ENCODE measurements at regions not wholly inside any gene's neighbourhood (a gene's known extent, or its start where the extent isn't known, plus 50 kb on each side); places are given as distances from the start of the nearest gene placed in this dataset.

- TF ChIP-seq GATA2 (IDR thresholded peaks at IDR 0.05; ENCODE audit: low read depth, low read length) (no peak), GATA3 (IDR thresholded peaks at IDR 0.05; ENCODE audit: low read depth, low read length) (no peak)
Observed at GRCh38 chr13:50712456-50712855, 131.0 kb downstream of the DLEU7 start.

Measured in SH-SY5Y (cell line).